ENCODE measurements at regions not wholly inside any gene's neighbourhood (a gene's known extent, or its start where the extent isn't known, plus 50 kb on each side); places are given as distances from the start of the nearest gene placed in this dataset.
"Not testable (repeated sequence)": the region's sequence is repeated elsewhere in the genome, so short reads cannot be mapped to it uniquely, and the experiment has no call there.

DNA sequence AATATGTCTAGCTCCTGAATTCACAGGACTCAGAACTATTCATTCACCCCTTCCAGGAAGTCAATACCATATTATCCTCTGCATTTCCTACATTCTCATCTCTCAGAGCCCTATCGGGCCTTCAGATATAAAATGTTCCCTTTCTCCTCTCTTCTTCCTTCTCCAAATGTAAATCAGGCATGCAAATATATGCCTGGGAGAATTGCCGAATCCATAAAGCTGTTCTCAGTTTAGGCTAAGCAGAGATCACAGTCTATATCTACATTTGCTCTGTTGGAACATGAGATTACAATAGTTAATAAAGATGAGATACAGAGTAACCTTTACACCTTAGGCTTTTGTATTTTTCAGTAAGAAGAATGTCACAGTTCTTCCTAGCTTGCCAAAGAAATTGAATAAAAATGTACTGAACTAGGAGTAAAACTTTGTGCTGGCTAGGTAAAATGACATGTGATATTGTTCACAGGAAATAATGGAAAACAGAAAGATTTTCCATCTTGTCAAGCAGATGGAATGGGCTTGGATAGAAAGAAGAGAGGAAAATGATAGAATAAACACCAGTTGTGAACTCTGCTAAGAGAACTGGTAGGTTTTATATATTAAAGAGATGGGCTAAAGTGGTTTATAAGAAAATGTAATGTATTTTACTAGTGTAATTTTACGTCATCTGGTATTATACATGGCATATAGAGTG lies 161.5 kb downstream of the NRIP1 start:
- H3K9me3 Mint-ChIP-seq = no peaks in the 10 kb centered on the region
- H3K27me3 Mint-ChIP-seq = no peaks in the 10 kb centered on the region
- peaks cover 7% of the 10 kb centered on the region for H3K4me1 Mint-ChIP-seq
- no peak overlapping the region for H3K4me3 Mint-ChIP-seq
- H3K36me3 Mint-ChIP-seq (ENCODE audit: low read depth) = no peaks in the 10 kb centered on the region
- no peak for DNase-seq
- H3K27ac Mint-ChIP-seq = no peak overlapping the region
- CTCF ChIA-PET = interaction anchor here (0.6 kb wide), 1 partner anchor 162 kb away, joined by 3 read pairs; the partner anchor contains the start of gene NRIP1
- POLR2A ChIA-PET = no interaction called here

DNA sequence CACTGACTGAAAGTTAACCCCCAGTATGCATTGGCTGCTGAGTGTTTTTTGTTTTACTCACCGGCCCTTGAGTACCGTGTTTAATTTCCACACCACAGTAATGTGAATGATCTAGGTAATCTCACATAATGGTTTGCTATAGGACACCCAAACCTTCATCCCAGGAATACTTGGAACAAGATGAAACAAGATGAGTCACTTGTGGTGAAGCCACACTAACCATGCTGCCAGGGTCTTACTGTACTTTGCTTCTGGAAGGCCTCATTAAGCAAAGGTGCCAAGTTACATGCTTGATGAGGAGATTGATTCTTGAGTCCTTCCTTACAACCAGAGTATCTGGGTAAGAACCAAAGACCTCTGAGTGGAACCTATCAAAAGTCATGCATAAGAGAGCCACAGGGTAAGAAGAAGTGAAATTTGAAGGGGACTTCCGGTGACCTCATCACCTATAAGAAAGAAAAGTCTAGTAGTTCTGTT lies 163.3 kb downstream of the NRIP1 start:
- H3K4me3 Mint-ChIP-seq = no peak overlapping the region
- POLR2A ChIA-PET = no interaction called here
- H3K9me3 Mint-ChIP-seq = no peaks in the 10 kb centered on the region
- no peak overlapping the region for H3K27ac Mint-ChIP-seq
- H3K4me1 Mint-ChIP-seq = peaks cover 7% of the 10 kb centered on the region
- DNase-seq = no peak
- CTCF ChIA-PET = no interaction called here
- H3K27me3 Mint-ChIP-seq = no peaks in the 10 kb centered on the region
- H3K36me3 Mint-ChIP-seq (ENCODE audit: low read depth) = no peaks in the 10 kb centered on the region

DNA sequence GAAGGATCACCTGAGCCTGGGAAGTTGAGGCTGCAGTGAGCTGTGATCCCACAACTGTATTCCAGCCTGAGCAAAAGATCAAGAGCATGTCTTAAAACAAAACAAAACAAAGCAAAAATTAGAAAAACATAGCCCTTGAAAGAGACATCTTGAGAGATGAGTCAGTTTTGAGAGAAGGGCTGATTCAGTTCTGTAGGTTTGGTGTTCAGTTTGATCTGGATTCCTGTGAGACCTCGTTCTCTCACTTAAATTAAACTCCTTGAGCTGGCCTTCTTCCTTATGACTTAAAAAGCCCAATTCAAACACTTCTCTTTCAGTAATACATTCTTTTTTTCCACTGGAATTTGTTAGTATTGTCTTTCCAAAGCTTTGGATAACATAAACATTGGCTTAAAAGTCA lies 164.2 kb downstream of the NRIP1 start:
- no peak for DNase-seq
- no peaks in the 10 kb centered on the region for H3K27me3 Mint-ChIP-seq
- H3K4me3 Mint-ChIP-seq = no peak overlapping the region
- ChIA-PET POLR2A (no interaction called here), CTCF (no interaction called here)
- H3K27ac Mint-ChIP-seq = no peak overlapping the region
- H3K4me1 Mint-ChIP-seq = peaks cover 7% of the 10 kb centered on the region
- no peaks in the 10 kb centered on the region for H3K36me3 Mint-ChIP-seq (ENCODE audit: low read depth)
- H3K9me3 Mint-ChIP-seq = no peaks in the 10 kb centered on the region

DNA sequence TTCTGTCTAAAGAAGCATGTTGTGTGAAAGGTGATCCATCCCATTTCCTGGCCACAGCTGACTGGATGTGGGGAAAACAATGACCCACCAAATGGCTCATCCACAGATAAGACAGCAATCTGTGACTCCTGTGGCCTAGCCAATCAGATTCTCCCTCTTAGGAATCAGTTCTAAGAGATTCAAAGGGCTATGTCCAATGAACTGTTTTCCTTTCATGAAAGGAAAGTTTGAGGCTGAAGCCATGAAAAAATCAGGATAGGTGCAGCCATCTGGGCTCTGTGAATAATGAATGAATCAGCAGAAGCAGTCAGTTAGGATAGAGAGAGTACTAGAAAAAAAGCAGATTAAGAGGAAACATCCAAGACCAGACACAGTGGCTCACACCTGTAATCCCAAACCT lies 164.7 kb downstream of the NRIP1 start:
- Mint-ChIP-seq H3K27me3 (no peaks in the 10 kb centered on the region), H3K9me3 (no peaks in the 10 kb centered on the region), H3K27ac (no peak overlapping the region), H3K36me3 (ENCODE audit: low read depth) (no peaks in the 10 kb centered on the region), H3K4me1 (peaks cover 7% of the 10 kb centered on the region), H3K4me3 (no peak overlapping the region)
- CTCF ChIA-PET = no interaction called here
- no peak for DNase-seq
- POLR2A ChIA-PET = no interaction called here

DNA sequence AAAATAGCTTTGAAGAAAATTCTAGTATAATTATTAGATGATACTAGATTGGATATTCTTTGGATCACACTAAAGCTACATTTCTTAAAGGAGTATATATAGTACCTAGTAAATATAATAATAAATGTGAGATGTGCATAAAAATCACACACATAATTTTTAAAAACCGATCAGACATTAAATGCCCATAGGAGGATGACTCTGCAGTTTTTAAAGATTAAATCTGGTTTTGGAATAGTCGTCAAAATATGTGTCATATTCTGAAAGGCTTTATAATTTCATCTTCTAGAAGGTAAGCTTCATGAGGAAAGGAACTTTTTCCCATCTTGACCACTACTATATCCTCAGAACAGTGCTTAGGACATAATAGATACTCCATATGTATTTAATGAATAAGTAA lies 169.0 kb downstream of the NRIP1 start:
- no peak for DNase-seq
- Mint-ChIP-seq H3K9me3 (no peaks in the 10 kb centered on the region), H3K27me3 (no peaks in the 10 kb centered on the region), H3K4me3 (no peak overlapping the region), H3K4me1 (peaks cover 1% of the 10 kb centered on the region), H3K36me3 (ENCODE audit: low read depth) (no peaks in the 10 kb centered on the region), H3K27ac (no peak overlapping the region)
- CTCF ChIA-PET = no interaction called here
- POLR2A ChIA-PET = no interaction called here

DNA sequence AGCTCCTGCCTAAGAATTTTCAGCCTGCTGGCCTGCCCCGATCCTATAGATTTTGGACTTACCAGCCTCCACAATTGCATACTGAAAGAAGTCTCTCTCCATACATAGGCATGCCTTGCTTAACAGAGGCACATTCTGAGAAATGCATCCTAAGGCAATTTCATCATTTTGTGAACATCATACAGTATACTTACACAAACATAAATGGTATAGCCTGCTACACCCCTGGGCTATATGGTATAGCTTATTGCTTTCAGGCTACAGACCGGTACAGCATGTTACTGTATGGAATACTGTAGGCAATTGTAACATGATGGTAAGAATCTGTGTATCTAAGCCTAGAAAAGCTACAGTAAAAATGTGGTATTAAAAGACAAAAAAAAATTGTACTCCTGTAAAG lies 174.7 kb downstream of the NRIP1 start:
- Mint-ChIP-seq H3K4me1 (no peaks in the 10 kb centered on the region), H3K27ac (no peak overlapping the region), H3K36me3 (ENCODE audit: low read depth) (no peaks in the 10 kb centered on the region), H3K9me3 (no peaks in the 10 kb centered on the region), H3K4me3 (no peak overlapping the region), H3K27me3 (no peaks in the 10 kb centered on the region)
- CTCF ChIA-PET = no interaction called here
- no peak for DNase-seq
- POLR2A ChIA-PET = interaction anchor here (0.6 kb wide), 1 partner anchor 135 kb away, joined by 3 read pairs; no protein-coding TSS in a partner anchor

DNA sequence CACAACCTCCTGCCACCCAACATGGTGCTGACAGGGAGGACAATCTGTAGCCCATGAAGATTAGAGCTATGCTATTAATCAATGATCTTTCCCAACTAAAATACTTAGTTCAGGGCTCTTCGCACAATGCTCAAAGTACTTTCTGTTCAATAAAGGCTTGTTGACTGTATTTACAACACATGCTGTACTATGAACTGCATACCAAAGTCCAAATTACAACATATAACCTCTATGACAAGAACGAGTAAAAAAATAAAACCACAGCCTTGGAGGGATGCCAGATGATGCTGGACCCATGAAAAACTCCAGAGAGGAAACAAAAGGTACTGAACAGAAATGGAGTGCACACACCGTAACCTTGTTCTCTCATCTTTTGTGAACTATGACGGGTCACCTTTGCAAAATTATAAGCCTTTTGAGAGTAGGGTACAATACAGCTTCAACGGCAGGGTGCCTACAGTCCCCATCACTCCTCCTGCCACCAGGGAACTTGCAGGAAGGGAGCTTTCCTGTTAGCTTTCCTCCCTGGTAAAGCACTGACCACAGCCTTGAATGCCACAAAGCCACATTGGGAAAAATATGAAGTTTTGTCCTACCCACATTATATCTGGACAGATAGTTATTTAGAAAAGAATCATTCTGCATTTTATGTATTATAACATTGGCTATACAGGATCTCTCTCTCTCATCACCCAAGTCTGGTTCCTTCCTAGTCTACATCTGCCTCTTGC lies 175.6 kb downstream of the NRIP1 start:
- ChIA-PET CTCF (interaction anchor here (1.7 to 1.9 kb wide), 2 partner anchors 10 to 12 kb away, joined by 5 read pairs; no protein-coding TSS in a partner anchor), POLR2A (no interaction called here)
- H3K36me3 Mint-ChIP-seq (ENCODE audit: low read depth) = no peaks in the 10 kb centered on the region
- H3K4me3 Mint-ChIP-seq = no peak overlapping the region
- H3K4me1 Mint-ChIP-seq = no peaks in the 10 kb centered on the region
- DNase-seq = no peak
- no peaks in the 10 kb centered on the region for H3K27me3 Mint-ChIP-seq
- no peak overlapping the region for H3K27ac Mint-ChIP-seq
- no peaks in the 10 kb centered on the region for H3K9me3 Mint-ChIP-seq

DNA sequence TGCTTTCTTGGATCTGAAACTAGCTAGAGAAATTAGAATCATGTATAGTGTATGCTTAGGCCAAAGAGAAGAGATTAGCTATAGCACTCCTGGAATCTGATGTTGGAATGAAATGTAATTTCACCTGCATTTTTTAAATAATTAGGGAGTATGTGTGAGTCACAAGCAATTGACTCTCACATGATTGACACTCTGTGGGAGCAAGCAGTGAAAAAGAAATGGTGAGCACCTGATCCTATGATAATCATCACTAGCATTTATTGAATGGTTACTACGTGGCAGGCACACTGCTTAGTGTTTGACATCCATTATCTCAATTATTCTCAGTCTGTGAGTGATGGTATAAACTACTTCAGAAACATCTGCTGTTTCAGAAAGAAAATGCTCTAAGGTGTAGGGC lies 176.6 kb downstream of the NRIP1 start:
- ChIA-PET POLR2A (no interaction called here), CTCF (interaction anchor here (1.7 to 1.9 kb wide), 2 partner anchors 9 to 11 kb away, joined by 5 read pairs; no protein-coding TSS in a partner anchor)
- Mint-ChIP-seq H3K27ac (no peak overlapping the region), H3K4me3 (no peak overlapping the region), H3K36me3 (ENCODE audit: low read depth) (no peaks in the 10 kb centered on the region), H3K27me3 (no peaks in the 10 kb centered on the region), H3K4me1 (no peaks in the 10 kb centered on the region), H3K9me3 (no peaks in the 10 kb centered on the region)
- no peak for DNase-seq

DNA sequence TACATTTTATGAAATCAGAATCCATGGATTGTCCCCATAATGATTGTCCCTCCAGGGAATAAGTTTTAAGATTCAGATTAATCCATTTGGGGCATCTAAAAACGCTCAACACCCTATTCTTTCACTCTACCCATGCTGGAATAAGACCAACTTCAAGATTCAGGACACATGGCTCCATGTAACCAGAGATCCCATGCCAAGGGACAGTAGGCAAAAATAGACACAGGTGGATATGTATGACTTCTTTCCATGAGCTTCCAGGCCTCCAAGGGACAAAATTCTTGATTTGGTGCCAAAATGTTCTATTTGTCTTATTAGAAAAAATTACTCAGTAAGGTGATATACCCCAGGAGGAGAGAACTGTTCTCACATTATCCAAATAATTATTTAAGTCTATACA lies 178.8 kb downstream of the NRIP1 start:
- ChIA-PET CTCF (no interaction called here), POLR2A (no interaction called here)
- Mint-ChIP-seq H3K27me3 (no peaks in the 10 kb centered on the region), H3K36me3 (ENCODE audit: low read depth) (no peaks in the 10 kb centered on the region), H3K4me1 (no peaks in the 10 kb centered on the region), H3K27ac (no peak overlapping the region), H3K4me3 (no peak overlapping the region), H3K9me3 (no peaks in the 10 kb centered on the region)
- no peak for DNase-seq

DNA sequence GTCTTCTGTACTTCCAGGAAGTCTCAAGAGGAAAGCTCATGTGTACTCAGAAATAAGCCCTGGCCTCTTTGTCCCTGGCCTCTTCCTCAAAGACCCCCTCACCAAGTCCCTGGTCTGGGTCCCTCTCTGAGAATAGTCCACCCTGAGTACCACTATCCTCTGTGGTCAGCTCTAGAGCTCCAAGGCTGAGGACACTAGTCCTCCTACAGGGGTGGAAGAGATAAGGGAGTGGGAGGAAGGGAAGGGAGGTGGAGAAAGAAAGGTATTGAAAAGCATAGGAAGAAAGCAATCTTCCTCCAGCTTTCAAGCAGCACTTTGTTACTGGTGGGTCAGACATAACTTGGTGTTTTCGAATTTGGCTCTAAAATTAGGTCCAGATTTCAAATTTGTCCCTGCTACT lies 181.4 kb downstream of the NRIP1 start:
- no peaks in the 10 kb centered on the region for H3K36me3 Mint-ChIP-seq (ENCODE audit: low read depth)
- POLR2A ChIA-PET = no interaction called here
- no peak overlapping the region for H3K4me3 Mint-ChIP-seq
- H3K4me1 Mint-ChIP-seq = no peaks in the 10 kb centered on the region
- H3K9me3 Mint-ChIP-seq = no peaks in the 10 kb centered on the region
- no peak overlapping the region for H3K27ac Mint-ChIP-seq
- CTCF ChIA-PET = no interaction called here
- H3K27me3 Mint-ChIP-seq = no peaks in the 10 kb centered on the region
- no peak for DNase-seq

DNA sequence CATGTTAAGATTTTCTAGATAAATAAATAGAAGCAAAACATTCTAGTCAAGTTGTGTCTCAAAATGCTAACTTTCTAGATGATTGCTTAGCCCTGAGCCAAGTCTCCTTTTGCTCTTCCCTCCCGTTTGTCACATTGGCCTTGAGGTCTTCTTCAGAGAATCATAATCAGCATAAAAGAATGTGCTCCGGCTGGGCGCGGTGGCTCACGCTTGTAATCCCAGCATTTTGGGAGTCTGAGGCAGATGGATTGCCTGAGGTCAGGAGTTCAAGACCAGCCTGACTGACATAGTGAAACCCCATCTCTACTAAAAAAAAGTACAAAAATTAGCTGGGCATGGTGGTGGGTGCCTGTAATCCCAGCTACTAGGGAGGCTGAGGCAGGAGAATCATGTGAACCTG lies 182.3 kb downstream of the NRIP1 start:
- H3K27me3 Mint-ChIP-seq, POLR2A ChIA-PET, H3K4me1 Mint-ChIP-seq: not testable (repeated sequence)

DNA sequence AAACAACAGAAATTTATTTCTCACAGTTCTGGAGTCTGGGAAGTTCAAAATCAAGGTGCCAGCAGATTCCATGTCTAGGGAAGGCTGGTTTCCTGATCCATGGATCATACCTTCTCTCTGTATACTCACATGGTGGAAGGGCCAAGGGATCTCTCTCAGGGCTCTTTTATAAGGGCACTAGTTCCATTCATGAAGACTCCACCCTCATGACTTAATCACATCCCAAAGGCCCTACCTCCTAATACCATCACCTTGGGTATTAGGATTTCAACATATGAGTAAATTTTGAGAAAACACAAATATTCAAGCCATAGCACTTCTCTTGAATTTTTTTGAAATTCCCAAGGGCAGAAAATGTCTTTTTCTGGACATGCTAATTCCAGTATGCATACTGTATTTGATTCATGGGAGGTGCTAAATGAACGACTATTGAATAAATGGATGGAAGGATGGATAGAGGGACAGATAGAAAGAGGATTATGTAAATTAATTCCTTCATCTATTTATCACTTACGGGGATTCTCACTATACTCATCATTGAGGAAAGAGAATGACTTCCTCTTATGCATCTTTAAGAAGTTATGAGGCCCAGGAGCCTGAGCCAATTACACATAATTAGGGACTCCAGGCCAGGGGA lies 182.8 kb downstream of the NRIP1 start:
- ChIA-PET POLR2A (no interaction called here), CTCF (no interaction called here)
- no peaks in the 10 kb centered on the region for H3K4me1 Mint-ChIP-seq
- no peaks in the 10 kb centered on the region for H3K36me3 Mint-ChIP-seq (ENCODE audit: low read depth)
- no peak overlapping the region for H3K4me3 Mint-ChIP-seq
- DNase-seq = no peak
- no peaks in the 10 kb centered on the region for H3K9me3 Mint-ChIP-seq
- no peaks in the 10 kb centered on the region for H3K27me3 Mint-ChIP-seq
- no peak overlapping the region for H3K27ac Mint-ChIP-seq

More for the DNA sequence above, 182.3 kb downstream of the NRIP1 start:
- H3K4me3 Mint-ChIP-seq; H3K9me3 Mint-ChIP-seq; H3K27ac Mint-ChIP-seq; CTCF ChIA-PET; DNase-seq; H3K36me3 Mint-ChIP-seq (ENCODE audit: low read depth): not testable (repeated sequence)

DNA sequence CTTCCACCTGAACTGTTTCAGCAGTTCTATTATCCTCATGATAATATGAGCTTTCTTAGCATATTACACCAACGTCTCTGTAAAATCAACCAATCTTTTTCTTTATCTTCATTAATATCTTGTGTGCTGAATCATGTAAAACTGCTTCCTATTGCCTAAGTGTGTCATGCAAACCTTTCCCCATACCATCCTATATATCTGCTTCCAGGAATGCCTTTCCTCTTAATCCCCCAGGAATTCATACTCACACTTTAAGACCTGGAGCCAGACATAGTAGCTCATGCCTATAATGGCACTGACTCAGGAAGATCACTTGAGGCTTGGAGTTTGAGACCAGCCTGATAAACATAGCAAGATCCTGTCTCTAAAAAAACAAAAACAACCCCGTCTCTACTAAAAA lies 183.9 kb downstream of the NRIP1 start:
- no peaks in the 10 kb centered on the region for H3K4me1 Mint-ChIP-seq
- H3K36me3 Mint-ChIP-seq (ENCODE audit: low read depth) = no peaks in the 10 kb centered on the region
- POLR2A ChIA-PET = no interaction called here
- no peak overlapping the region for H3K4me3 Mint-ChIP-seq
- no peak for DNase-seq
- H3K27me3 Mint-ChIP-seq = no peaks in the 10 kb centered on the region
- H3K27ac Mint-ChIP-seq = no peak overlapping the region
- CTCF ChIA-PET = interaction anchor here (0.6 kb wide), 1 partner anchor 602 kb away, joined by 3 read pairs; no protein-coding TSS in a partner anchor
- H3K9me3 Mint-ChIP-seq = no peaks in the 10 kb centered on the region
